ENCODE measurements at regions not wholly inside any gene's neighbourhood (a gene's known extent, or its start where the extent isn't known, plus 50 kb on each side); places are given as distances from the start of the nearest gene placed in this dataset.

DNA sequence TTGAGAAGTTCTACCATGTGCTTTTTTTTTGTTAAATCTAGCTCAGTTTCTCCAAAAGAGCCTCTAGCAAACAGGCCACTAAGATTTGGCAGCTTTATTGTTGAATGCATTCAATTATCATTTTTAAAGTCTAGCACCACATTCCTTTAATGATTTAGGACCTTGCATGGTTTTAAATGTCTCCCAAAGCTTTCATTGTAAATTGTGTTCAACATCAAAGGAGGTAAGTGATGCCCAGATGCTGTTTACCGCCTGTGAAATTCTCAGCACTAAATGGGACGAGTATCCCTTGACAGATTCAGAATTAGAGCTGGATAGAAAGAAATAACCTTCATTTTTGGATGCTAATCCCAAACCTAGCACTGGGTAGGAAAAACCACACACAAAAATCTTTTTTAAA is 112.1 kb upstream of the FAM204A start:
- H3K9ac ChIP-seq (ENCODE audit: low read length), result no peak overlapping the region
- BruUV-seq (replicated peaks), result no TSS peak
- H3K4me3 ChIP-seq (ENCODE audit: low read length), result no peak overlapping the region
- POLR2A ChIA-PET (ENCODE audit: unreplicated experiment), result no interaction called here
- H3K79me2 ChIP-seq (ENCODE audit: low read length), result no peaks in the 10 kb centered on the region
- H3F3A ChIP-seq (ENCODE audit: low read length, unreplicated experiment), result no peaks in the 10 kb centered on the region
- H3K36me3 ChIP-seq (ENCODE audit: low read depth, low read length), result no peaks in the 10 kb centered on the region
- intact Hi-C loops (cut with micrococcal nuclease), result no loop called here
- no peaks in the 10 kb centered on the region for H3K4me1 ChIP-seq (ENCODE audit: insufficient read depth, low read length)
- no peak overlapping the region for H2AFZ ChIP-seq (ENCODE audit: low read length)
- H3K27me3 ChIP-seq (ENCODE audit: low read length), result peaks cover 79% of the 10 kb centered on the region
- no peaks in the 10 kb centered on the region for H3K9me2 ChIP-seq (replicated peaks; ENCODE audit: low read length)
- TF ChIP-seq EZH2phosphoT487 (IDR thresholded peaks at IDR 0.05; ENCODE audit: borderline replicate concordance, low read length) (no peak), EZH2 (IDR thresholded peaks at IDR 0.05; ENCODE audit: low read length, unreplicated experiment) (no peak)
- H3K4me2 ChIP-seq (ENCODE audit: low read length), result no peak overlapping the region
- no peak overlapping the region for H3K27ac ChIP-seq (ENCODE audit: low read length)
- no peaks in the 10 kb centered on the region for H4K20me1 ChIP-seq (ENCODE audit: low read length)
- ATAC-seq (no peak), DNase-seq (no peak)
- CTCF ChIA-PET, result no interaction called here
- H3K9me3 ChIP-seq (ENCODE audit: low read length), result no peaks in the 10 kb centered on the region

DNA sequence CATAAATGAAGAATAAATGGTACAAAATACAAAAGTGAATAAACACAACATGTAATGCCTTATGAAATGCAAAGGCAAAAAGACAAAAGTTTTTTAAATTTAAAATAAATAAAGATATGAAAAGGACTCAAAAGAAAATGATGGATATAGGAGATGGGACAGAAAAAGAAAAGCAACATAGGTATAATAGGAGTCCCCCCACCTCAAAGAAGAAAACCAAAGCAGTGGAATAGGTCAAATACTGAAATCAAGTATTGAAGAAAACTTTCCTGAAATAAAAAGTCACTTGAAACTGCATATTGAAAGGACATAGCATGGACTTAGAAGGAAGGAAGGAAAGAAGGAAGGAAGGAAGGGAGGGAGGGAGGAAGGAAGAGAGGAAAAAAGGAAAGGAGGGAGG is 110.0 kb upstream of the FAM204A start:
- CTCF ChIA-PET, result no interaction called here
- TF ChIP-seq EZH2 (IDR thresholded peaks at IDR 0.05; ENCODE audit: low read length, unreplicated experiment), result no peak
- TF ChIP-seq EZH2phosphoT487 (IDR thresholded peaks at IDR 0.05; ENCODE audit: borderline replicate concordance, low read length), result no peak
- TF ChIP-seq, protein P1, sequence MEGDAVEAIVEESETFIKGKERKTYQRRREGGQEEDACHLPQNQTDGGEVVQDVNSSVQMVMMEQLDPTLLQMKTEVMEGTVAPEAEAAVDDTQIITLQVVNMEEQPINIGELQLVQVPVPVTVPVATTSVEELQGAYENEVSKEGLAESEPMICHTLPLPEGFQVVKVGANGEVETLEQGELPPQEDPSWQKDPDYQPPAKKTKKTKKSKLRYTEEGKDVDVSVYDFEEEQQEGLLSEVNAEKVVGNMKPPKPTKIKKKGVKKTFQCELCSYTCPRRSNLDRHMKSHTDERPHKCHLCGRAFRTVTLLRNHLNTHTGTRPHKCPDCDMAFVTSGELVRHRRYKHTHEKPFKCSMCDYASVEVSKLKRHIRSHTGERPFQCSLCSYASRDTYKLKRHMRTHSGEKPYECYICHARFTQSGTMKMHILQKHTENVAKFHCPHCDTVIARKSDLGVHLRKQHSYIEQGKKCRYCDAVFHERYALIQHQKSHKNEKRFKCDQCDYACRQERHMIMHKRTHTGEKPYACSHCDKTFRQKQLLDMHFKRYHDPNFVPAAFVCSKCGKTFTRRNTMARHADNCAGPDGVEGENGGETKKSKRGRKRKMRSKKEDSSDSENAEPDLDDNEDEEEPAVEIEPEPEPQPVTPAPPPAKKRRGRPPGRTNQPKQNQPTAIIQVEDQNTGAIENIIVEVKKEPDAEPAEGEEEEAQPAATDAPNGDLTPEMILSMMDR (conservative IDR thresholded peaks at IDR 0.05; ENCODE audit: low read depth, low read length), result no peak
- H3K27ac ChIP-seq (ENCODE audit: low read length), result no peak overlapping the region
- H2AFZ ChIP-seq (ENCODE audit: low read length), result no peak overlapping the region
- no peaks in the 10 kb centered on the region for H3K9me3 ChIP-seq (ENCODE audit: low read length)
- no TSS peak for BruUV-seq (replicated peaks)
- peaks cover 79% of the 10 kb centered on the region for H3K27me3 ChIP-seq (ENCODE audit: low read length)
- intact Hi-C loops (cut with micrococcal nuclease), result no loop called here
- no peak overlapping the region for H3K9ac ChIP-seq (ENCODE audit: low read length)
- POLR2A ChIA-PET (ENCODE audit: unreplicated experiment), result no interaction called here
- H3K4me1 ChIP-seq (ENCODE audit: insufficient read depth, low read length), result no peaks in the 10 kb centered on the region
- no peaks in the 10 kb centered on the region for H3K36me3 ChIP-seq (ENCODE audit: low read depth, low read length)
- no peaks in the 10 kb centered on the region for H4K20me1 ChIP-seq (ENCODE audit: low read length)
- H3K9me2 ChIP-seq (replicated peaks; ENCODE audit: low read length), result no peaks in the 10 kb centered on the region
- no peaks in the 10 kb centered on the region for H3F3A ChIP-seq (ENCODE audit: low read length, unreplicated experiment)
- no peaks in the 10 kb centered on the region for H3K79me2 ChIP-seq (ENCODE audit: low read length)
- no peak overlapping the region for H3K4me2 ChIP-seq (ENCODE audit: low read length)
- H3K4me3 ChIP-seq (ENCODE audit: low read length), result no peak overlapping the region
- ATAC-seq (no peak), DNase-seq (no peak)

DNA sequence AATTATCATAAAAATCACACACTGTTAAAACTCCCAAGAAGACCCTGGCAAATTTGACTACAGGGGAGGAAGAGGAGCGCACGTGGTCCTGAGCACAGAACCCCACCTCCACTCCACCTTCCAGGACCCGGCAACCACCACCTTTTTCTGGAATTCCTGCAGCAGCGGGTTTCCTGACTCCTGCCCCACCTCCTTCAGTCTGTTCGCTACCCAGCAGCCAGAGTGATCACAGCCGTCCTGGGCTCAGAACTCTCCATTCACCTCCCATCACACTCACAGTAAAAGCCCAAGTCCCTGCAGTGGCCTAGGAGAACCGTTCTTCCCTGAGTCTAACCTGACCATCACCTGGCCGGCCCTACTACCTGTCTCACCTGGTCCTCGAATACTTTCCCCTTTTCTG is 107.4 kb upstream of the FAM204A start:
- CTCF ChIA-PET, result interaction anchor here (0.6 kb wide), 1 partner anchor 115 kb away, joined by 3 read pairs; no protein-coding TSS in a partner anchor
- ATAC-seq (no peak), DNase-seq (no peak)
- intact Hi-C loops (cut with micrococcal nuclease), result no loop called here
- Histone ChIP-seq H3K9me3 (ENCODE audit: low read length) (no peaks in the 10 kb centered on the region), H3K79me2 (ENCODE audit: low read length) (no peaks in the 10 kb centered on the region), H3F3A (ENCODE audit: low read length, unreplicated experiment) (no peaks in the 10 kb centered on the region), H3K36me3 (ENCODE audit: low read depth, low read length) (no peaks in the 10 kb centered on the region), H3K4me1 (ENCODE audit: insufficient read depth, low read length) (no peaks in the 10 kb centered on the region), H2AFZ (ENCODE audit: low read length) (no peak overlapping the region), H3K4me2 (ENCODE audit: low read length) (no peak overlapping the region), H3K9me2 (replicated peaks; ENCODE audit: low read length) (no peaks in the 10 kb centered on the region), H3K4me3 (ENCODE audit: low read length) (no peak overlapping the region), H3K9ac (ENCODE audit: low read length) (no peak overlapping the region), H4K20me1 (ENCODE audit: low read length) (no peaks in the 10 kb centered on the region), H3K27ac (ENCODE audit: low read length) (no peak overlapping the region), H3K27me3 (ENCODE audit: low read length) (peaks cover 72% of the 10 kb centered on the region)
- no TSS peak for BruUV-seq (replicated peaks)
- TF ChIP-seq EZH2 (IDR thresholded peaks at IDR 0.05; ENCODE audit: low read length, unreplicated experiment) (no peak), EZH2phosphoT487 (IDR thresholded peaks at IDR 0.05; ENCODE audit: borderline replicate concordance, low read length) (no peak)
- TF ChIP-seq, protein P1 (conservative IDR thresholded peaks at IDR 0.05; ENCODE audit: low read depth, low read length), result no peak
- POLR2A ChIA-PET (ENCODE audit: unreplicated experiment), result no interaction called here

Data from PC-3 (cell line).